ENCODE measurements at regions not wholly inside any gene's neighbourhood (a gene's known extent, or its start where the extent isn't known, plus 50 kb on each side); places are given as distances from the start of the nearest gene placed in this dataset.

- no peaks in the 10 kb centered on the region for H3K27me3 ChIP-seq (replicated peaks; ENCODE audit: insufficient read depth)
- H3K4me3 ChIP-seq = no peak overlapping the region
- H3K4me2 ChIP-seq (ENCODE audit: unreplicated experiment) = no peak overlapping the region
- H3K36me3 ChIP-seq (ENCODE audit: low read depth) = no peaks in the 10 kb centered on the region
- H4K20me1 ChIP-seq (ENCODE audit: insufficient read depth) = no peaks in the 10 kb centered on the region
- in situ Hi-C loops (cut with MboI) = no loop called here
- TF ChIP-seq EZH2 (IDR thresholded peaks at IDR 0.05; ENCODE audit: insufficient read depth, poor library complexity, severe bottlenecking) (no peak), EZH2phosphoT487 (IDR thresholded peaks at IDR 0.05; ENCODE audit: insufficient read depth, low read depth) (no peak)
- no peak overlapping the region for H2AFZ ChIP-seq
- H3K27ac ChIP-seq = no peak overlapping the region
- no peak for DNase-seq
- no peaks in the 10 kb centered on the region for H3K4me1 ChIP-seq (ENCODE audit: insufficient read depth)
- H3K9me3 ChIP-seq (ENCODE audit: low read depth) = no peaks in the 10 kb centered on the region
- H3F3A ChIP-seq (ENCODE audit: insufficient read depth) = no peaks in the 10 kb centered on the region
- H3K9ac ChIP-seq = no peak overlapping the region
- H3K79me2 ChIP-seq (ENCODE audit: insufficient read depth) = no peaks in the 10 kb centered on the region
- 67% methylated on average over 43 of the region's 43 CpGs for WGBS, 2 experiments (ENCODE audit: low coverage in 1 of 2, low lambda C conversion rate in 2 of 2, missing lambda C conversion rate in 2 of 2)
- H3K9me2 ChIP-seq (ENCODE audit: insufficient read depth) = no peaks in the 10 kb centered on the region
These were observed 835.9 kb downstream of the GALR1 start for GRCh38 chr18:78085241-78086185.

DNA sequence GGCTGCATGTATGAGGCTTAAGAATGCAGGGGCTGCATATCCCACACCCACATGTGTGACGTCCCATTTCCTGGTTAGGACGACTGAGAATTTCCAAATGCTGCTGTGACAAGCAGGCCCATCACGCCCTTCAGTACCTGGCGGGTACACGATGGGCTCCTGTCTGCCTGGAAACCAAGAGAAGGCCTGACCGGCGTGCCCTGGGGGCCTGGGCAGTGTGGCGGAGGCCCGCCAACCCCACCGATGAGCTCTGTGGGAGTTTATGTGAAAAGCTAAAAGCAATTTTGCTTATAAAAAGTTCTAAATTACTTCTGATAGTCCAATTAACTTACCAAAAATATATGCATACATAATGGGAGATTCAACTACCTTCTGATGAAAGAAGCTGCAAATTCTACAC lies 837.3 kb downstream of the GALR1 start:
- Histone ChIP-seq H3K79me2 (ENCODE audit: insufficient read depth) (no peaks in the 10 kb centered on the region), H3K27ac (no peak overlapping the region), H4K20me1 (ENCODE audit: insufficient read depth) (no peaks in the 10 kb centered on the region), H3K9me2 (ENCODE audit: insufficient read depth) (no peaks in the 10 kb centered on the region), H3K9ac (no peak overlapping the region), H3K4me3 (no peak overlapping the region), H3K36me3 (ENCODE audit: low read depth) (no peaks in the 10 kb centered on the region), H3K27me3 (replicated peaks; ENCODE audit: insufficient read depth) (no peaks in the 10 kb centered on the region), H3K9me3 (ENCODE audit: low read depth) (no peaks in the 10 kb centered on the region), H3F3A (ENCODE audit: insufficient read depth) (no peaks in the 10 kb centered on the region), H2AFZ (no peak overlapping the region), H3K4me2 (ENCODE audit: unreplicated experiment) (no peak overlapping the region), H3K4me1 (ENCODE audit: insufficient read depth) (no peaks in the 10 kb centered on the region)
- TF ChIP-seq EZH2 (IDR thresholded peaks at IDR 0.05; ENCODE audit: insufficient read depth, poor library complexity, severe bottlenecking) = no peak
- 59 to 65% methylated on average over 10 of the region's 10 CpGs for WGBS, 2 experiments (ENCODE audit: low coverage in 1 of 2, low lambda C conversion rate in 2 of 2, missing lambda C conversion rate in 2 of 2)
- DNase-seq = no peak
- in situ Hi-C loops (cut with MboI) = no loop called here

DNA sequence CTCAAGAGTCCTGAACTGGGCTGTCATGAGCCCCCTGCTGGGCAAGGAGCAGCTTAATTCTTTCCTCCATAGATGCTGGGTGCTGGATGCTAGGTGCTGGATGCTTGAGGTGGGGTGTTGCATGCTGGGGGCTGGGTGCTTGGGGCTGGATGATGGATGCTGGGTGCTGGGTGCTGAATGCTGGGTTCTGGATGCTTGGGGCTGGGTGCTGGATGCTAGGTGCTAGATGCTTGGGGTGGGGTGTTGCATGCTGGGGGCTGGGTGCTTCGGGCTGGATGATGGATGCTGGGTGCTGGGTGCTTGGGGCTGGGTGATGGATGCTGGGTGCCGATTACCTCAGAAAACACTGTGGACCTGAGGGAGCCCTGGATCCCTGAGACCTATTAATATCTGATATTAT lies 837.7 kb downstream of the GALR1 start:
- Histone ChIP-seq H3K4me3 (no peak overlapping the region), H3K9ac (no peak overlapping the region), H3K36me3 (ENCODE audit: low read depth) (no peaks in the 10 kb centered on the region), H3K79me2 (ENCODE audit: insufficient read depth) (no peaks in the 10 kb centered on the region), H3K9me2 (ENCODE audit: insufficient read depth) (no peaks in the 10 kb centered on the region), H3K4me1 (ENCODE audit: insufficient read depth) (no peaks in the 10 kb centered on the region), H3K27me3 (replicated peaks; ENCODE audit: insufficient read depth) (no peaks in the 10 kb centered on the region), H3K4me2 (ENCODE audit: unreplicated experiment) (no peak overlapping the region), H3K27ac (no peak overlapping the region), H4K20me1 (ENCODE audit: insufficient read depth) (no peaks in the 10 kb centered on the region), H3F3A (ENCODE audit: insufficient read depth) (no peaks in the 10 kb centered on the region), H3K9me3 (ENCODE audit: low read depth) (no peaks in the 10 kb centered on the region), H2AFZ (no peak overlapping the region)
- WGBS, 2 experiments (ENCODE audit: low coverage in 1 of 2, low lambda C conversion rate in 2 of 2, missing lambda C conversion rate in 2 of 2) = 22 to 35% methylated on average over 1 to 2 of the region's 2 CpGs
- in situ Hi-C loops (cut with MboI) = no loop called here
- no peak for TF ChIP-seq EZH2phosphoT487 (IDR thresholded peaks at IDR 0.05; ENCODE audit: insufficient read depth, low read depth)
- no peak for TF ChIP-seq EZH2 (IDR thresholded peaks at IDR 0.05; ENCODE audit: insufficient read depth, poor library complexity, severe bottlenecking)
- DNase-seq = no peak

GRCh38 chr18:78090584-78090983 lies 840.9 kb downstream of the GALR1 start:
- no peak overlapping the region for H3K4me2 ChIP-seq (ENCODE audit: unreplicated experiment)
- no peaks in the 10 kb centered on the region for H3K27me3 ChIP-seq (replicated peaks; ENCODE audit: insufficient read depth)
- H3K4me3 ChIP-seq = no peak overlapping the region
- no peaks in the 10 kb centered on the region for H3K4me1 ChIP-seq (ENCODE audit: insufficient read depth)
- no peaks in the 10 kb centered on the region for H4K20me1 ChIP-seq (ENCODE audit: insufficient read depth)
- TF ChIP-seq EZH2 (IDR thresholded peaks at IDR 0.05; ENCODE audit: insufficient read depth, poor library complexity, severe bottlenecking) = no peak
- TF ChIP-seq EZH2phosphoT487 (IDR thresholded peaks at IDR 0.05; ENCODE audit: insufficient read depth, low read depth) = no peak
- no peaks in the 10 kb centered on the region for H3K9me2 ChIP-seq (ENCODE audit: insufficient read depth)
- no peaks in the 10 kb centered on the region for H3K9me3 ChIP-seq (ENCODE audit: low read depth)
- H3K79me2 ChIP-seq (ENCODE audit: insufficient read depth) = no peaks in the 10 kb centered on the region
- WGBS, 2 experiments (ENCODE audit: low coverage in 1 of 2, low lambda C conversion rate in 2 of 2, missing lambda C conversion rate in 2 of 2) = 58 to 60% methylated on average over 11 of the region's 11 CpGs
- no peak for DNase-seq
- no peaks in the 10 kb centered on the region for H3F3A ChIP-seq (ENCODE audit: insufficient read depth)
- H3K27ac ChIP-seq = no peak overlapping the region
- in situ Hi-C loops (cut with MboI) = no loop called here
- no peak overlapping the region for H2AFZ ChIP-seq
- H3K9ac ChIP-seq = no peak overlapping the region
- H3K36me3 ChIP-seq (ENCODE audit: low read depth) = no peaks in the 10 kb centered on the region
